T-cell (primary cell): ENCODE measurements at regions not wholly inside any gene's neighbourhood (a gene's known extent, or its start where the extent isn't known, plus 50 kb on each side); places are given as distances from the start of the nearest gene placed in this dataset.

ENCODE experiments used
- ATAC-seq, 4 experiments: fragments of 200-7000 bp in 3 of 4; fragments of 150-1000 bp in 1 of 4; cut with Tn5 transposase; replicated peaks in 1 of 4; 1 replicate in 3 of 4; 2 replicates in 1 of 4; pipeline ENCODE4 v1.10.0; 2021; ENCODE audit warnings: moderate library complexity in 3 of 4, mild to moderate bottlenecking in 2 of 4, moderate number of reproducible peaks in 1 of 4
- CTCF ChIA-PET, 2 donors: fragments of 300-600 bp; sonication (Branson Sonifier 250); formaldehyde crosslinking; loops; one replicate each; lab custom pipeline; 2022; ENCODE audit warnings: antibody characterized with exemption in 2 of 2; lab: Charles Lee
- POLR2A ChIA-PET, 2 donors: fragments of 300-600 bp; sonication (Branson Sonifier 250); formaldehyde crosslinking; loops; one replicate each; lab custom pipeline; 2022; ENCODE audit warnings: antibody characterized with exemption in 2 of 2; lab: Charles Lee
- DNase-seq, 35 experiments: peaks; one replicate each; pipeline versions ENCODE4 v3.0.0 to v3.0.0-alpha.2; 2013 to 2023
- H3K27ac ChIP-seq: one replicate; pipeline ENCODE4 v1.5.1; 2013; ENCODE audit warnings: low read length
- H3K27me3 ChIP-seq, 2 experiments: replicated peaks in 1 of 2; 1 replicate in 1 of 2; 2 replicates in 1 of 2; pipeline versions ENCODE4 v1.6.1 to v1.7.0; 2013; ENCODE audit warnings: low read length in 1 of 2, mixed read lengths in 1 of 2; ENCODE audit not compliant: control insufficient read depth in 2 of 2, insufficient read depth in 2 of 2; ENCODE audit errors: extremely low read depth in 1 of 2
- H3K36me3 ChIP-seq, 2 donors: 1 replicate in 1 of 2; 2 replicates in 1 of 2; pipeline versions ENCODE4 v1.6.1 to v1.7.0; 2013; ENCODE audit warnings: low read length in 1 of 2; ENCODE audit not compliant: control insufficient read depth in 2 of 2, insufficient read depth in 1 of 2; ENCODE audit errors: extremely low read depth in 1 of 2
- H3K4me1 ChIP-seq, 2 experiments: 1 replicate in 1 of 2; 2 replicates in 1 of 2; pipeline versions ENCODE4 v1.6.1 to v1.7.0; 2013; ENCODE audit warnings: low read length in 2 of 2, mixed read lengths in 1 of 2; ENCODE audit not compliant: insufficient read depth in 2 of 2, control insufficient read depth in 1 of 2; ENCODE audit errors: extremely low read depth in 1 of 2
- H3K4me3 ChIP-seq, 2 donors: 1 replicate in 1 of 2; 2 replicates in 1 of 2; pipeline versions ENCODE4 v1.5.1 to v1.7.0; 2013; ENCODE audit warnings: mild to moderate bottlenecking in 2 of 2, low read length in 1 of 2, moderate library complexity in 1 of 2; ENCODE audit not compliant: control insufficient read depth in 1 of 2; ENCODE audit errors: extremely low read depth in 1 of 2
- H3K9me3 ChIP-seq: 2 replicates; pipeline ENCODE4 v1.7.0; 2013
- H3K27ac Mint-ChIP-seq, 2 donors: one replicate each; pipeline ENCODE4 v1.8.0; 2020 to 2021; ENCODE audit warnings: mild to moderate bottlenecking in 2 of 2, mixed read lengths in 2 of 2
- H3K27me3 Mint-ChIP-seq, 2 donors: one replicate each; pipeline ENCODE4 v1.8.0; 2021 to 2022; ENCODE audit warnings: mixed read lengths in 2 of 2
- H3K36me3 Mint-ChIP-seq: one replicate; pipeline ENCODE4 v1.8.0; 2021; ENCODE audit warnings: mixed read lengths
- H3K4me1 Mint-ChIP-seq, 3 donors: one replicate each; pipeline ENCODE4 v1.8.0; 2020 to 2022; ENCODE audit warnings: mixed read lengths in 3 of 3, mild to moderate bottlenecking in 1 of 3
- H3K4me3 Mint-ChIP-seq, 3 donors: one replicate each; pipeline ENCODE4 v1.8.0; 2020 to 2022; ENCODE audit warnings: mild to moderate bottlenecking in 3 of 3, mixed read lengths in 3 of 3, moderate library complexity in 3 of 3
- H3K9me3 Mint-ChIP-seq, 3 donors: one replicate each; pipeline ENCODE4 v1.8.0; 2020 to 2022; ENCODE audit warnings: mixed read lengths in 3 of 3
- WGBS: methylation state at CpG from one replicate; pipeline ENCODE4 v1.1.5; 2013; ENCODE audit warnings: missing lambda C conversion rate; ENCODE audit not compliant: insufficient coverage; 5-methylcytosine and 5-hydroxymethylcytosine counted together

DNA sequence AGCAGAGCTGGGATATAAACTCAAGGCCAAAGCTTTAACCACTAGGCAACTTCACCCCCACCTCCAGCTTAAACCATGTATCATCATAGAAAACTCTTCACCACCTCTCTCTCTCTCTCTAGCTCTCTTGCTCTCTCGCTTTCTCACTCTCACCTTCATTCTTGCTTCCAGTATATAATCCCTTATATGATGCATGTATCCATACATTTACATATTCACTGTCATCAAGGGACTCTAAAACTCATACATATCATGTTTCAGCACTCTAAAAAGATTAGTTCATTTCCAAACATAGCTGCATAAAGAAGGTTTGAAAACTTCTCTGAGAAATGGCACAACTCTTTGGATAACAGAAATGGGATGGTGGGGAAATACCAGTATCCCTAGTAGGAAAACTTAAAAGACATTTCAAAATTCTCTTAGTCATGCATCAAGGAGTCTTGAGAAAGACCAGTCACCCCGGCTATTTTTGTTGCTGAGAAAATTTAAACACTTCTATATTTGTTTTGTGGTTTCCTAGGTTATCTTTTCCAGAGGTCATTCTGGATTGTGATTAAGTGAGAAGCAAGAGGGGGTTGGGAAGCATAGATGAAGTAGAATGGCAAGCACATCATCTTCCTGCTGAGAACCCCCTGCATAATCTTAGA, 447.8 kb upstream of the THBS1 start:
- no peaks in the 10 kb centered on the region for H3K9me3 Mint-ChIP-seq
- H3K36me3 Mint-ChIP-seq, result no peaks in the 10 kb centered on the region
- ChIA-PET CTCF (no interaction called here), POLR2A (no interaction called here)
- Histone ChIP-seq H3K27ac (no peak overlapping the region), H3K27me3 (no peaks in the 10 kb centered on the region), H3K36me3 (no peaks in the 10 kb centered on the region), H3K4me3 (no peak overlapping the region), H3K4me1 (no peaks in the 10 kb centered on the region), H3K9me3 (no peaks in the 10 kb centered on the region)
- DNase-seq (no peak), ATAC-seq (no peak)
- 67% methylated on average over 1 of the region's 2 CpGs for WGBS
- peaks cover 0 to 1% of the 10 kb centered on the region in 2 donors for H3K27me3 Mint-ChIP-seq
- H3K4me3 Mint-ChIP-seq, result no peak overlapping the region
- H3K4me1 Mint-ChIP-seq, result no peaks in the 10 kb centered on the region
- no peak overlapping the region for H3K27ac Mint-ChIP-seq

DNA sequence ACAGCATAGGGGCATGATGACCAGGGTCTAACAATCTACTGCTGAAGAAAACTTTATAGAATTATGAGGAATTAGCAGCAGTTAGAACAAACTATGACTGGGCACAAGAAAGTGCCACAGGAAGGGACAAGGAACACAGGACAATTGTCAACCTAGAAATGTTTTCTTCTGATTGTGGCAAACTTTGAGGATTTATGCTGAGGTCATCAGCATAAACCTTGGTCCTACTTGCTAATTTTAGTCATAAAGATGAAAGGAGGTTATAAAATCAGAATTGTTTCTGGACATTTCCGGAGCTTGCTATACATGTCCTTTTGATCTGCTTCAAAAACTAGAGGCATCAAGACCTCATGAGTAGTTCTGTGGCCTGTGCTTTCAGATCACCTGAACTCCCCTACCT, 446.6 kb upstream of the THBS1 start:
- DNase-seq (no peak), ATAC-seq (no peak)
- no peak overlapping the region for H3K4me3 Mint-ChIP-seq
- ChIA-PET POLR2A (no interaction called here), CTCF (no interaction called here)
- Histone ChIP-seq H3K4me1 (no peaks in the 10 kb centered on the region), H3K4me3 (no peak overlapping the region), H3K36me3 (no peaks in the 10 kb centered on the region), H3K9me3 (no peaks in the 10 kb centered on the region), H3K27ac (no peak overlapping the region), H3K27me3 (no peaks in the 10 kb centered on the region)
- no peaks in the 10 kb centered on the region for H3K4me1 Mint-ChIP-seq
- H3K27ac Mint-ChIP-seq, result no peak overlapping the region
- no peaks in the 10 kb centered on the region for H3K9me3 Mint-ChIP-seq
- H3K27me3 Mint-ChIP-seq, result peaks cover 0 to 1% of the 10 kb centered on the region in 2 donors
- no CpG with 5 or more reads among the region's 1 CpG for WGBS
- no peaks in the 10 kb centered on the region for H3K36me3 Mint-ChIP-seq

DNA sequence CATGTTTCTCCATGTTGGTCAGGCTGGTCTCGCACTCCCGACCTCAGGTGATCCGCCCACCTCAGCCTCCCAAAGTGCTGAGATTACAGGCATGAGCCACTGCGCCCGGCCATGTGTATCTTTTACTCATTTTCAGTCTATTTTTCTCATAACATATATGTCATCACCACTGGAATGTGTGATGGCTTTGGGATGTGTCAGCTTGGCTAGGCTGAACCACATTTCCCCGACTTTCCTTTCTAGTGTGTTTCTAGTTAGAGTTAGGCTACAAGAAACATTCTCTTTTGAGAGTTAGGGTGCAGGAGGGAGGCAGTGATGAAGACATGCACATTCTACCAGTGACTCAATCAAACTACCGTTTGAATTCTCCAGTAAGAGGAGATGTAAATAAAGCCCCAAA, 444.9 kb upstream of the THBS1 start:
- WGBS, result 83% methylated on average over 2 of the region's 7 CpGs

DNA sequence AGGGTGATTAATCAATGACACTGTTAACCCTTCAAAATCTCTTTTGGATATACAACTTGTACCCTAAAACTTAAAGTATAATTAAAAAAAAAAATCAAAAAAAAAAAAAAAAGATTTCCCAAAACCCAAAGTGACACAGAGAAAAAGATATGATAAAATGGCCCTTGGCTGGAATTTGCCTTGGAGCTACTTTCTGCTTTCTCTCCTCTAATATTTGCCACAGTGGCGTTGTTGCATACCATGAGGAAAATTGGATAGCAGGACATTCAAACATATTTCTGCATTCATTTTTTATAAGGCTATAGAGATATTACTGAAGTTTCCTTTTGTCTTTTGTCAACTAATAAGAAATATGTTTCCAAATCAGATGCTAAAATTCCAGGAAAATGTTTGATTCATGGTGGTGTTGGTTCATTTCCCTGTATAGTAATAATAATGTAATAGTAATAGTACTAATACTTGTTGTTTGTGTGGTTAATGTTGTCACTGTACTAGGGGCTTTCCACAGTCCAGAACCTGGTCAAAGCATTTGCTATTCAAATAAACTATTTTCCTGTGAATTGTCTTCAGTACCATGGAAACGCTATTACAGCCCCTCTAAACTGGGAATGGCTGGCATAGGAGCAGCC, 441.3 kb upstream of the THBS1 start:
- no peaks in the 10 kb centered on the region for H3K36me3 ChIP-seq
- Mint-ChIP-seq H3K9me3 (no peaks in the 10 kb centered on the region), H3K27ac (no peak overlapping the region), H3K36me3 (no peaks in the 10 kb centered on the region), H3K4me3 (no peak overlapping the region), H3K4me1 (peaks cover 0 to 4% (median 0%) of the 10 kb centered on the region in 3 donors), H3K27me3 (no peaks in the 10 kb centered on the region)
- CTCF ChIA-PET, result no interaction called here
- H3K27ac ChIP-seq, result no peak overlapping the region
- H3K4me3 ChIP-seq, result no peak overlapping the region
- H3K4me1 ChIP-seq, result no peaks in the 10 kb centered on the region
- DNase-seq (no peak), ATAC-seq (no peak)
- POLR2A ChIA-PET, result no interaction called here
- 71% methylated on average over 1 of the region's 2 CpGs for WGBS
- H3K9me3 ChIP-seq, result no peaks in the 10 kb centered on the region
- peaks cover 0 to 5% of the 10 kb centered on the region in 2 experiments for H3K27me3 ChIP-seq

More for the DNA sequence above, 444.9 kb upstream of the THBS1 start:
- no peaks in the 10 kb centered on the region for H3K9me3 ChIP-seq
- no peak for ATAC-seq
- H3K4me1 ChIP-seq, result no peaks in the 10 kb centered on the region
- H3K36me3 Mint-ChIP-seq, result no peaks in the 10 kb centered on the region
- no peak for DNase-seq
- ChIA-PET POLR2A (no interaction called here), CTCF (no interaction called here)
- no peak overlapping the region for H3K4me3 ChIP-seq
- H3K4me1 Mint-ChIP-seq, result no peaks in the 10 kb centered on the region
- H3K27me3 Mint-ChIP-seq, result no peaks in the 10 kb centered on the region
- H3K27me3 ChIP-seq, result peaks cover 0 to 4% of the 10 kb centered on the region in 2 experiments
- H3K36me3 ChIP-seq, result no peaks in the 10 kb centered on the region
- H3K4me3 Mint-ChIP-seq, result no peak overlapping the region
- H3K27ac Mint-ChIP-seq, result no peak overlapping the region
- no peak overlapping the region for H3K27ac ChIP-seq
- no peaks in the 10 kb centered on the region for H3K9me3 Mint-ChIP-seq

DNA sequence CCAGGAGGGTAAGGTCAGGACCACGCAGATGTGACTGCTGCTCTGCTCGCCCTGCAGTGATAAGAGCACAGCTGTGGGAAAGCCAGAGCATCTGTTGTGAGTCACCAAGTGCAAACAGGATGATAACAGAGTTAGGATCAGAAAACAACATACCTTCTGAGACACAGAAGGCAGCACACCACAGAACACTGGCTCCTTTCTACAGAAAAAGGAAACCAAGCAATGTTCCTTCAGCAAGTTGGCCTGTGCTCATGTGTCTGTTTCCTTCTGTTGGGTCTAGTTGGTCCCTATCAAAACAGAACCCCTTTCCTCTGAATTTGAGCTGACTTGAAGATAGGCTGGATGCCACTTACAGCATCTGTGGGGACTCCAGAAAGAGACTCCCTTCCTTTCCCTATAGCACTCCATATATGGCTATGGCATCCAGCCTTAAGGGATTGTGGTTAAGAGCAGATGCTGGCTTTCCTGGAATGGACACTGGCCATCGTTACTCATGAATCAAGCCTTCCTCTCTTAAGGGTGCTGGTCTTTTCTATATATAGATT, 440.7 kb upstream of the THBS1 start:
- Histone ChIP-seq H3K9me3 (no peaks in the 10 kb centered on the region), H3K36me3 (no peaks in the 10 kb centered on the region), H3K4me3 (no peak overlapping the region), H3K27me3 (peaks cover 0 to 5% of the 10 kb centered on the region in 2 experiments), H3K27ac (no peak overlapping the region), H3K4me1 (no peaks in the 10 kb centered on the region)
- DNase-seq (no peak), ATAC-seq (no peak)
- Mint-ChIP-seq H3K4me1 (peaks cover 0 to 5% (median 0%) of the 10 kb centered on the region in 3 donors), H3K27ac (no peak overlapping the region), H3K4me3 (no peak overlapping the region), H3K27me3 (no peaks in the 10 kb centered on the region), H3K36me3 (no peaks in the 10 kb centered on the region), H3K9me3 (no peaks in the 10 kb centered on the region)
- CTCF ChIA-PET, result no interaction called here
- WGBS, result no CpG with 5 or more reads among the region's 3 CpGs
- POLR2A ChIA-PET, result no interaction called here

DNA sequence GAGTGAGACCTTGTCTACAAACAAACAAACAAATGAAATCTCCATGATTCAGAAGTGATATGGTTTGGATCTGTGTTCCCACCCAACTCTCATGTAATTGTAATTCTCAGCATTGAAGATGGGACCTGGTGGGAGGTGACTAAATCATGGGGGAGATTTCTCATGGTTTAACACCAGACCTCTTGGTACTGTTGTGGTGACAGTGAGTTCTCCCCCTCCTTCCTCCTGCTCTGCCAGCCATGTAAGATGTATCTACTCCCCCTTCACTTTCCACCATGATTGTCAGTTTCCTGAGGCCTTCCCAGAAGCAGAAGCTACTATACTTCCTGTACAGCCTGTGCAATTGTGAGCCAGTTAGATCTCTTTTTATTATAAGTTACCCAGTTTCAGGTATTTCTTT, 438.4 kb upstream of the THBS1 start:
- no peaks in the 10 kb centered on the region for H3K36me3 ChIP-seq
- no peak overlapping the region for H3K4me3 ChIP-seq
- no peak for ATAC-seq
- no peak overlapping the region for H3K4me3 Mint-ChIP-seq
- no peaks in the 10 kb centered on the region for H3K4me1 ChIP-seq
- ChIA-PET POLR2A (no interaction called here), CTCF (no interaction called here)
- no peak for DNase-seq
- H3K36me3 Mint-ChIP-seq, result no peaks in the 10 kb centered on the region
- no peak overlapping the region for H3K27ac ChIP-seq
- H3K9me3 ChIP-seq, result no peaks in the 10 kb centered on the region
- no peaks in the 10 kb centered on the region for H3K27me3 Mint-ChIP-seq
- H3K27me3 ChIP-seq, result peaks cover 0 to 5% of the 10 kb centered on the region in 2 experiments
- no peaks in the 10 kb centered on the region for H3K9me3 Mint-ChIP-seq
- H3K4me1 Mint-ChIP-seq, result peaks cover 0 to 5% (median 0%) of the 10 kb centered on the region in 3 donors
- H3K27ac Mint-ChIP-seq, result no peak overlapping the region
